Glomerular endothelial cell (primary cell): ENCODE measurements at regions not wholly inside any gene's neighbourhood (a gene's known extent, or its start where the extent isn't known, plus 50 kb on each side); places are given as distances from the start of the nearest gene placed in this dataset.

ENCODE experiments used
- DNase-seq: peaks from one replicate; pipeline ENCODE4 v3.0.0-alpha.2; 2011; ENCODE audit warnings: low read depth, low spot score; ENCODE audit errors: extremely low read depth

- no peak for DNase-seq
These were observed 2266.1 kb downstream of the PCDH7 start for GRCh38 chr4:32986236-32986635.

- no peak for DNase-seq
These were observed 2266.9 kb downstream of the PCDH7 start for GRCh38 chr4:32987111-32987510.

- no peak for DNase-seq
These were observed 2268.1 kb downstream of the PCDH7 start for GRCh38 chr4:32988165-32988811.

GRCh38 chr4:32991663-32992062, 2271.5 kb downstream of the PCDH7 start:
- DNase-seq, result no peak

GRCh38 chr4:32994981-32995881, 2275.1 kb downstream of the PCDH7 start:
- no peak for DNase-seq

- no peak for DNase-seq
These were observed 2293.1 kb downstream of the PCDH7 start for GRCh38 chr4:33013282-33013681.

GRCh38 chr4:33025236-33025635, 2305.1 kb downstream of the PCDH7 start:
- no peak for DNase-seq

GRCh38 chr4:33029976-33030375, 2309.8 kb downstream of the PCDH7 start:
- DNase-seq, result no peak

- no peak for DNase-seq
These were observed 2311.2 kb downstream of the PCDH7 start for GRCh38 chr4:33031328-33031727.

GRCh38 chr4:33037464-33037863, 2317.3 kb downstream of the PCDH7 start:
- DNase-seq, result no peak

GRCh38 chr4:33045334-33045733, 2325.2 kb downstream of the PCDH7 start:
- no peak for DNase-seq

GRCh38 chr4:33052241-33052640, 2332.1 kb downstream of the PCDH7 start:
- no peak for DNase-seq

- DNase-seq, result no peak
These were observed 2334.0 kb downstream of the PCDH7 start for GRCh38 chr4:33054161-33054560.

- DNase-seq, result no peak
These were observed 2334.6 kb downstream of the PCDH7 start for GRCh38 chr4:33054656-33055196.

- DNase-seq, result no peak
These were observed 2337.6 kb downstream of the PCDH7 start for GRCh38 chr4:33057736-33058135.

- no peak for DNase-seq
These were observed 2338.8 kb downstream of the PCDH7 start for GRCh38 chr4:33058998-33059397.

- DNase-seq, result no peak
These were observed 2340.7 kb downstream of the PCDH7 start for GRCh38 chr4:33060674-33061542.

- DNase-seq, result no peak
These were observed 2341.6 kb downstream of the PCDH7 start for GRCh38 chr4:33061727-33062126.

GRCh38 chr4:33062155-33062806, 2342.1 kb downstream of the PCDH7 start:
- no peak for DNase-seq

GRCh38 chr4:33063241-33063640, 2343.1 kb downstream of the PCDH7 start:
- no peak for DNase-seq
